Sigmoid colon (tissue), 4 donors: ENCODE measurements at regions not wholly inside any gene's neighbourhood (a gene's known extent, or its start where the extent isn't known, plus 50 kb on each side); places are given as distances from the start of the nearest gene placed in this dataset.

Experiments
- EP300 ChIP-seq, 4 donors: sonication (generic); formaldehyde crosslinking; IDR thresholded peaks; one replicate each; pipeline ENCODE4 v1.6.1; 2017; ENCODE audit warnings: antibody characterized with exemption in 4 of 4
- POLR2A ChIP-seq, 2 donors: fragments of 450-650 bp; IDR thresholded peaks; one replicate each; pipeline ENCODE4 v1.6.1; 2016; ENCODE audit warnings: antibody characterized with exemption in 2 of 2, mild to moderate bottlenecking in 2 of 2, moderate library complexity in 2 of 2
- POLR2AphosphoS5 ChIP-seq, 4 donors: sonication (generic); formaldehyde crosslinking; IDR thresholded peaks; one replicate each; pipeline ENCODE4 v1.6.1; 2017; ENCODE audit warnings: antibody characterized with exemption in 4 of 4
- TF ChIP-seq, protein P1 (sequence below), 4 experiments: fragments of 450-650 bp in 3 of 4; fragments of 200-600 bp in 1 of 4; IDR thresholded peaks; one replicate each; pipeline ENCODE4 v1.5.1; 2016 to 2019; ENCODE audit warnings: antibody characterized with exemption in 4 of 4, mild to moderate bottlenecking in 3 of 4, moderate library complexity in 2 of 4

- TF ChIP-seq, protein P1, sequence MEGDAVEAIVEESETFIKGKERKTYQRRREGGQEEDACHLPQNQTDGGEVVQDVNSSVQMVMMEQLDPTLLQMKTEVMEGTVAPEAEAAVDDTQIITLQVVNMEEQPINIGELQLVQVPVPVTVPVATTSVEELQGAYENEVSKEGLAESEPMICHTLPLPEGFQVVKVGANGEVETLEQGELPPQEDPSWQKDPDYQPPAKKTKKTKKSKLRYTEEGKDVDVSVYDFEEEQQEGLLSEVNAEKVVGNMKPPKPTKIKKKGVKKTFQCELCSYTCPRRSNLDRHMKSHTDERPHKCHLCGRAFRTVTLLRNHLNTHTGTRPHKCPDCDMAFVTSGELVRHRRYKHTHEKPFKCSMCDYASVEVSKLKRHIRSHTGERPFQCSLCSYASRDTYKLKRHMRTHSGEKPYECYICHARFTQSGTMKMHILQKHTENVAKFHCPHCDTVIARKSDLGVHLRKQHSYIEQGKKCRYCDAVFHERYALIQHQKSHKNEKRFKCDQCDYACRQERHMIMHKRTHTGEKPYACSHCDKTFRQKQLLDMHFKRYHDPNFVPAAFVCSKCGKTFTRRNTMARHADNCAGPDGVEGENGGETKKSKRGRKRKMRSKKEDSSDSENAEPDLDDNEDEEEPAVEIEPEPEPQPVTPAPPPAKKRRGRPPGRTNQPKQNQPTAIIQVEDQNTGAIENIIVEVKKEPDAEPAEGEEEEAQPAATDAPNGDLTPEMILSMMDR (IDR thresholded peaks at IDR 0.05) = no peak
- TF ChIP-seq POLR2AphosphoS5 (IDR thresholded peaks at IDR 0.05) (no peak), POLR2A (IDR thresholded peaks at IDR 0.05) (no peak), EP300 (IDR thresholded peaks at IDR 0.05) (no peak)
These were observed 432.7 kb upstream of the DIPK2B start for GRCh38 chrX:45633419-45633818.
